Keratinocyte (primary cell): ENCODE measurements at regions not wholly inside any gene's neighbourhood (a gene's known extent, or its start where the extent isn't known, plus 50 kb on each side); places are given as distances from the start of the nearest gene placed in this dataset.

Experiments
- DNase-seq: peaks from one replicate; pipeline ENCODE4 v3.0.0-alpha.2; 2011; ENCODE audit warnings: low read depth, missing footprints, low spot score
- FAIRE-seq: peaks from 2 replicates; lab custom pipeline; 2011; peaks lifted over from hg19 to GRCh38; lab: Jason Lieb, UNC
- H2AFZ ChIP-seq: 2 replicates; pipeline ENCODE4 v1.6.0; 2012; ENCODE audit warnings: low read length, control low read depth, inconsistent platforms; ENCODE audit not compliant: control insufficient read depth
- H3K27ac ChIP-seq: 2 replicates; pipeline ENCODE4 v1.5.1; 2011; ENCODE audit warnings: low read length; ENCODE audit not compliant: control insufficient read depth, insufficient read depth
- H3K27me3 ChIP-seq: 3 replicates; pipeline ENCODE4 v1.6.0; 2011; ENCODE audit warnings: low read length; ENCODE audit not compliant: control insufficient read depth, insufficient read depth; ENCODE audit errors: extremely low read depth
- H3K36me3 ChIP-seq, 2 experiments: 2 replicates in 1 of 2; 3 replicates in 1 of 2; pipeline ENCODE4 v1.5.1; 2011; ENCODE audit warnings: low read length in 2 of 2, mild to moderate bottlenecking in 1 of 2; ENCODE audit not compliant: control insufficient read depth in 2 of 2, insufficient read depth in 2 of 2; ENCODE audit errors: extremely low read depth in 1 of 2
- H3K4me1 ChIP-seq: 3 replicates; pipeline ENCODE4 v1.5.1; 2011; ENCODE audit warnings: low read length; ENCODE audit not compliant: control insufficient read depth, insufficient read depth; ENCODE audit errors: extremely low read depth
- H3K4me2 ChIP-seq: 3 replicates; pipeline ENCODE4 v1.6.0; 2011; ENCODE audit warnings: low read depth, low read length; ENCODE audit not compliant: control insufficient read depth, insufficient read depth; ENCODE audit errors: extremely low read depth
- H3K4me3 ChIP-seq, 3 experiments: fragments of 200-600 bp in 1 of 3; sonication (generic) in 1 of 3; 2 replicates in 2 of 3; 3 replicates in 1 of 3; pipeline ENCODE4 v1.5.1; 2011 to 2016; ENCODE audit warnings: low read length in 3 of 3, mild to moderate bottlenecking in 3 of 3, control low read depth in 2 of 3, inconsistent platforms in 1 of 3, low read depth in 1 of 3, mixed read lengths in 1 of 3, mixed run types in 1 of 3, moderate library complexity in 1 of 3; ENCODE audit not compliant: control insufficient read depth in 2 of 3, insufficient read depth in 2 of 3; ENCODE audit errors: extremely low read depth in 1 of 3
- H3K79me2 ChIP-seq: 2 replicates; pipeline ENCODE4 v1.6.0; 2012; ENCODE audit warnings: low read length; ENCODE audit not compliant: control insufficient read depth, insufficient read depth
- H3K9ac ChIP-seq: 3 replicates; pipeline ENCODE4 v1.6.0; 2011; ENCODE audit warnings: low read length; ENCODE audit not compliant: control insufficient read depth, insufficient read depth; ENCODE audit errors: extremely low read depth
- H3K9me1 ChIP-seq: 3 replicates; pipeline ENCODE4 v1.6.0; 2011; ENCODE audit warnings: low read length; ENCODE audit not compliant: control insufficient read depth, insufficient read depth; ENCODE audit errors: extremely low read depth
- H3K9me3 ChIP-seq: 2 replicates; pipeline ENCODE4 v1.5.1; 2012; ENCODE audit warnings: low read depth, low read length; ENCODE audit not compliant: control insufficient read depth
- H4K20me1 ChIP-seq: 3 replicates; pipeline ENCODE4 v1.6.0; 2011; ENCODE audit warnings: low read length; ENCODE audit not compliant: control insufficient read depth, insufficient read depth; ENCODE audit errors: extremely low read depth
- CTCF ChIP-seq, 3 experiments: IDR thresholded peaks in 1 of 3; conservative IDR thresholded peaks in 1 of 3; optimal IDR thresholded peaks in 1 of 3; 2 replicates in 2 of 3; 3 replicates in 1 of 3; pipeline versions ENCODE3 to v1.5.1; 2011; ENCODE audit warnings: low read length in 3 of 3, mild to moderate bottlenecking in 3 of 3, moderate library complexity in 2 of 3, control low read depth in 1 of 3, inconsistent platforms in 1 of 3; ENCODE audit not compliant: insufficient read depth in 2 of 3; ENCODE audit errors: extremely low read depth in 1 of 3
- EZH2 ChIP-seq: IDR thresholded peaks from one replicate; pipeline ENCODE4 v1.6.1; 2012; ENCODE audit warnings: inconsistent platforms, mild to moderate bottlenecking, low read length, moderate library complexity
- dilution Hi-C: fragments of 300-500 bp; cut with MboI; formaldehyde crosslinking; loops from one replicate; pipeline ENCODE4 v1.7.0; 2020; ENCODE audit warnings: low sequenced_read_pairs; ENCODE audit not compliant: extremely low pct_ligation_motif_present

GRCh38 chr5:74042959-74043358, 417.0 kb downstream of the ARHGEF28 start:
- Histone ChIP-seq H3K27ac (no peak overlapping the region), H3K4me2 (peak overlapping the region; percentile 40), H3K9me1 (no peaks in the 10 kb centered on the region), H3K9ac (no peak overlapping the region), H3K9me3 (no peaks in the 10 kb centered on the region), H3K27me3 (no peaks in the 10 kb centered on the region), H3K4me1 (peaks cover 43% of the 10 kb centered on the region), H2AFZ (no peak overlapping the region), H3K79me2 (no peaks in the 10 kb centered on the region), H3K36me3 (no peaks in the 10 kb centered on the region), H4K20me1 (no peaks in the 10 kb centered on the region), H3K4me3 (no peak overlapping the region)
- dilution Hi-C loops, result no loop called here
- FAIRE-seq, result peak; percentile 67
- TF ChIP-seq CTCF (optimal IDR thresholded peaks at IDR 0.05 in 1 of 3, IDR thresholded peaks at IDR 0.05 in 1 of 3, conservative IDR thresholded peaks at IDR 0.05 in 1 of 3; ENCODE audit: extremely low read depth in 1 of 3, insufficient read depth in 2 of 3, low read length in 3 of 3) (no peak), EZH2 (no peak)
- DNase-seq, result no peak

GRCh38 chr5:74042559-74042958, 416.6 kb downstream of the ARHGEF28 start:
- no peaks in the 10 kb centered on the region for H3K79me2 ChIP-seq
- no peaks in the 10 kb centered on the region for H3K9me1 ChIP-seq
- H3K9me3 ChIP-seq, result no peaks in the 10 kb centered on the region
- H3K4me3 ChIP-seq, result no peak overlapping the region
- no peak for TF ChIP-seq EZH2
- no peak for TF ChIP-seq CTCF (optimal IDR thresholded peaks at IDR 0.05 in 1 of 3, IDR thresholded peaks at IDR 0.05 in 1 of 3, conservative IDR thresholded peaks at IDR 0.05 in 1 of 3; ENCODE audit: extremely low read depth in 1 of 3, insufficient read depth in 2 of 3, low read length in 3 of 3)
- no peaks in the 10 kb centered on the region for H3K36me3 ChIP-seq
- H3K27me3 ChIP-seq, result no peaks in the 10 kb centered on the region
- no peak overlapping the region for H2AFZ ChIP-seq
- H3K27ac ChIP-seq, result no peak overlapping the region
- FAIRE-seq (peak; percentile 41), DNase-seq (no peak)
- peaks cover 43% of the 10 kb centered on the region for H3K4me1 ChIP-seq
- H3K4me2 ChIP-seq, result peak overlapping the region; percentile 40
- no peaks in the 10 kb centered on the region for H4K20me1 ChIP-seq
- no peak overlapping the region for H3K9ac ChIP-seq
- dilution Hi-C loops, result no loop called here
